Esophagus muscularis mucosa (tissue), 3 donors: ENCODE measurements at regions not wholly inside any gene's neighbourhood (a gene's known extent, or its start where the extent isn't known, plus 50 kb on each side); places are given as distances from the start of the nearest gene placed in this dataset.

Experiments
- CTCF ChIP-seq, 3 experiments: fragments of 200-600 bp in 2 of 3; fragments of 450-650 bp in 1 of 3; sonication (generic) in 2 of 3; IDR thresholded peaks; one replicate each; pipeline ENCODE4 v1.5.1; 2017 to 2019; ENCODE audit warnings: antibody characterized with exemption in 3 of 3, mild to moderate bottlenecking in 2 of 3, moderate library complexity in 1 of 3
- POLR2A ChIP-seq: fragments of 450-650 bp; IDR thresholded peaks from one replicate; pipeline ENCODE4 v1.6.1; 2017; ENCODE audit warnings: antibody characterized with exemption, moderate library complexity, mild to moderate bottlenecking, low read depth
- POLR2AphosphoS5 ChIP-seq, 2 donors: sonication (generic); formaldehyde crosslinking; IDR thresholded peaks; one replicate each; pipeline ENCODE4 v1.6.1; 2017; ENCODE audit warnings: antibody characterized with exemption in 2 of 2

GRCh38 chr5:40312205-40312604, 367.5 kb upstream of the PTGER4 start:
- no peak for TF ChIP-seq CTCF (IDR thresholded peaks at IDR 0.05)
- no peak for TF ChIP-seq POLR2AphosphoS5 (IDR thresholded peaks at IDR 0.05)
- no peak for TF ChIP-seq POLR2A
